Mesothelial cell of epicardium (in vitro differentiated cells): ENCODE measurements at regions not wholly inside any gene's neighbourhood (a gene's known extent, or its start where the extent isn't known, plus 50 kb on each side); places are given as distances from the start of the nearest gene placed in this dataset.

Experiments used
- DNase-seq, 2 experiments: peaks; one replicate each; pipeline ENCODE4 v3.0.0; 2021; ENCODE audit warnings: low spot score in 2 of 2; ENCODE audit not compliant: unreplicated experiment in 2 of 2
- H3K27ac Mint-ChIP-seq: 2 replicates; pipeline ENCODE4 v1.8.0; 2021; ENCODE audit warnings: mixed read lengths
- H3K27me3 Mint-ChIP-seq: 2 replicates; pipeline ENCODE4 v1.8.0; 2021; ENCODE audit warnings: low read depth, mixed read lengths
- H3K36me3 Mint-ChIP-seq: 2 replicates; pipeline ENCODE4 v1.8.0; 2021; ENCODE audit warnings: mixed read lengths
- H3K4me1 Mint-ChIP-seq: 2 replicates; pipeline ENCODE4 v1.8.0; 2021; ENCODE audit warnings: mixed read lengths
- H3K4me3 Mint-ChIP-seq: 2 replicates; pipeline ENCODE4 v1.8.0; 2021; ENCODE audit warnings: mild to moderate bottlenecking, moderate library complexity, mixed read lengths
- H3K9me3 Mint-ChIP-seq: 2 replicates; pipeline ENCODE4 v1.8.0; 2021; ENCODE audit warnings: mixed read lengths
- CTCF ChIP-seq: fragments of 200-600 bp; sonication (generic); IDR thresholded peaks from one replicate; pipeline ENCODE4 v1.5.0; 2021; ENCODE audit warnings: antibody characterized with exemption; ENCODE audit not compliant: unreplicated experiment

- peaks cover 17% of the 10 kb centered on the region for H3K4me1 Mint-ChIP-seq
- TF ChIP-seq CTCF: no peak
- H3K4me3 Mint-ChIP-seq: no peak overlapping the region
- no peaks in the 10 kb centered on the region for H3K27me3 Mint-ChIP-seq
- H3K36me3 Mint-ChIP-seq: no peaks in the 10 kb centered on the region
- peaks cover 7% of the 10 kb centered on the region for H3K9me3 Mint-ChIP-seq
- peak overlapping the region; percentile 50 for H3K27ac Mint-ChIP-seq
- DNase-seq: no peak
Measured at GRCh38 chr10:78787125-78787524, 281.6 kb upstream of the ZMIZ1 start.

- Mint-ChIP-seq H3K27ac (no peak overlapping the region), H3K36me3 (peaks cover 2% of the 10 kb centered on the region), H3K4me3 (no peak overlapping the region), H3K4me1 (no peaks in the 10 kb centered on the region), H3K27me3 (no peaks in the 10 kb centered on the region), H3K9me3 (peaks cover 4% of the 10 kb centered on the region)
- DNase-seq: no peak
- TF ChIP-seq CTCF: no peak
Measured at GRCh38 chr10:78794736-78795455, 273.9 kb upstream of the ZMIZ1 start.

GRCh38 chr10:78798976-78799730, 269.6 kb upstream of the ZMIZ1 start:
- Mint-ChIP-seq H3K4me3 (no peak overlapping the region), H3K27ac (no peak overlapping the region), H3K27me3 (no peaks in the 10 kb centered on the region), H3K4me1 (peaks cover 26% of the 10 kb centered on the region), H3K9me3 (no peaks in the 10 kb centered on the region), H3K36me3 (no peaks in the 10 kb centered on the region)
- DNase-seq: no peak
- no peak for TF ChIP-seq CTCF

- no peaks in the 10 kb centered on the region for H3K9me3 Mint-ChIP-seq
- no peak overlapping the region for H3K4me3 Mint-ChIP-seq
- H3K27me3 Mint-ChIP-seq: no peaks in the 10 kb centered on the region
- peaks cover 34% of the 10 kb centered on the region for H3K4me1 Mint-ChIP-seq
- no peak for TF ChIP-seq CTCF
- no peak overlapping the region for H3K27ac Mint-ChIP-seq
- no peaks in the 10 kb centered on the region for H3K36me3 Mint-ChIP-seq
- DNase-seq: no peak
Measured at GRCh38 chr10:78800006-78800405, 268.8 kb upstream of the ZMIZ1 start.

GRCh38 chr10:78800535-78801320, 268.0 kb upstream of the ZMIZ1 start:
- H3K27ac Mint-ChIP-seq: no peak overlapping the region
- H3K9me3 Mint-ChIP-seq: no peaks in the 10 kb centered on the region
- peaks cover 42% of the 10 kb centered on the region for H3K4me1 Mint-ChIP-seq
- no peak for TF ChIP-seq CTCF
- H3K27me3 Mint-ChIP-seq: no peaks in the 10 kb centered on the region
- DNase-seq: no peak
- H3K4me3 Mint-ChIP-seq: no peak overlapping the region
- no peaks in the 10 kb centered on the region for H3K36me3 Mint-ChIP-seq
